ENCODE measurements at regions not wholly inside any gene's neighbourhood (a gene's known extent, or its start where the extent isn't known, plus 50 kb on each side); places are given as distances from the start of the nearest gene placed in this dataset.

DNA sequence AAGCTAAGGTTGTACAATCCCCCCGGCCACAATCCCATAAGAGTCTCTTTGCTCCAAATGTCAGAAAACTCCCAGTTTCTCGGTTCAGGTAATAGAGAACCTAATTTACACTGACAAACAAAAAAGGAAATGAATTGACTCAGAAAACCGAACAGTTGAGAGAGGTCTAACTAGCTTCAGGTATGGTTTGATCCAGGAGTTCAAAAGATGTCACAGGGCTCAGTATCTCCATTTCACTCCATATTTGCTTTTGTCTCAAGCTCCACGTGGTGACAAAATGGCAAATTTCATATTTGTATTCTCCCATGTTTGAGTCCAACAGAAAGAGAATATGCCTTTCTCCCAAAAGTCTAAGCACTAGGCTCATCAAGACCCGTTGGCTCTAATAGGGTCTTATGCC lies 117.4 kb downstream of the AXIN2 start:
- no peak for DNase-seq (ENCODE audit: low spot score)

DNA sequence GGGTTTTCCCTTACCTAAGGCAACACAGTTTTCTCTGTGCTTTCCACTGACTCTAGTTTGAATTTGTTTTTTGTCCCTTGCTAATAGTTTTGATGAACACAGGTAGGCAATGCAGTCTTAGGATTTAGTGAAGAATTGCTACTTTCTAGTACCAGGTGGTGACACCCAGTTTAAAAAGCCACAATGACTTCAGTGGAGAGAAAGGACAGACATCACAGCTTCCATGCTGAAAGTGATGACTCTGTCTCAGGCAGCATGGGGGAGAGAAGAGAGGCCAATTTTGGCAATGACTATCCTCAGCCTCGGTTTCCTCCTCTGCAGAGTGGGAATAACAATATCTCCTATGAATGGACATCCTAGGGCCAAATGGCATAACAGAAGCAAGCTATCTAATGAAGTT lies 118.8 kb downstream of the AXIN2 start:
- DNase-seq (ENCODE audit: low spot score) = no peak

GRCh38 chr17:65442250-65442649 lies 119.2 kb downstream of the AXIN2 start:
- no peak for DNase-seq (ENCODE audit: low spot score)

- peak; percentile 16 for DNase-seq (ENCODE audit: low spot score)
Observed at GRCh38 chr17:65441053-65441605, 120.3 kb downstream of the AXIN2 start.

DNA sequence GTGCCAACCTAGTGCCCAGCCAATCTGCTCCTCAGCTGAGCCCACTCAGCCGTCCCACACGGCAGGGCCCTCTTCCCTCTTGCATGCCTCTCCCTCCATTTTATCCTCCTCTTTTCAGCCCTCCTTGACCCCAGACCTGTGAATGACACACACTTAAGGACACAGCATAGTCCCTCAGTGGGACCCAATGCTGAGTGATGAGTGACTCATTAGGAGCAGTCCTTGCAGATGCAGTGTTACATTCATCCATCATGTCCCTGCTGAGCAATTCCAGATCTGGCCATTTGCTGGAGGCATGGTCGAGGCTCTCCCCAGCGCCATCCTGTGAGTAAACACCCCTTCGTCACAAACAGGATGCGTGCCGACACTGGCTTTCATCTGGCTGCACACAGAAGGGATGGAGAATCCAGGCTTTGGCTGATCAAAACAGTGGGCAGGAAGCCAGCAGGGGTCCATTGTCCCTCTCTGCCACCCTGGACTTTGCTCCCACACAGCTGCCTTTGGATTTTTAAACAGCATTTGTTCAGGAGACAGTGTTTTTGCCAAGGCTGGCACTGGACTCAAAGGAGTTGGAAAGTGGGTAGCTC lies 122.6 kb downstream of the AXIN2 start:
- peak; percentile 74 for DNase-seq (ENCODE audit: low spot score)

DNA sequence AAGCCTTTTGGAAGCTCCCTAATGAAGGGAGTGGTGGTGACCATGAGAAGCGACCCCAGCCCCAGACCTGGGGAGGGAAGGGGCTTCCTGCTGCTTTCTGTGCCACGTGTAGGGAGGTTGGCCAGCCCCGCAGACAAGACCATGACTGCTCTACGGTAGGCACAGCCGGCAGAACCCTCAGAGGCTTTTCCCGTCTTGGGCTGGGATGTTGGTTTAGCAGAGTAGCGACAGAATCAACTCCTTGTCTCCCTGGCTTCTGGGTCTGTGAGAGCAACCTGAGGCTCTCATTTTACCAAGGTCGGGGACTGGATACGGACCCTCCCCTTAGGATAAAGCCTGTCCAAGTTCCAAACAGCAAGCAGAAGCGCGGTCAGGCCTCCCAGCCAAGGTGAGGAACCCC lies 123.3 kb downstream of the AXIN2 start:
- DNase-seq (ENCODE audit: low spot score) = no peak

DNA sequence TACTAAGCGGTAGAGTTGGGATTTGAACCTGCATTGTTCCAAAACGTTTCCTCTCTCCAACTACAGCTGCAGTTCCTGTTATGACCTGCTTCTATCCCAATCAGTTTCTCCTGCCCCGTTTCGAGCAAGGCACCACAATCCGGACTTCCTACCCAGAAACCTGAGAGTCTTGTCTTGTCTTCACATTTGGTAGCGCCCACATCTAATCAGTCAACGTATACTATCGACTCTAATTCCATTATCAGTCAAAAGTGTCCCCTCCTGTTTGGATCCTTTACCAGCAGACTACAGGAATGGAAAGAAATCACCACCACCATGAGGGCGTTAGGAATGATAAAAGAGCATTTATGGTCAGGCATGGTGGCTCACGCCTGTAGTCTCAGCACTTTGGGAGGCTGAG lies 124.6 kb downstream of the AXIN2 start:
- no peak for DNase-seq (ENCODE audit: low spot score)

- peak; percentile 70 for DNase-seq (ENCODE audit: low spot score)
Observed at GRCh38 chr17:65434878-65435277, 126.6 kb downstream of the AXIN2 start.

DNA sequence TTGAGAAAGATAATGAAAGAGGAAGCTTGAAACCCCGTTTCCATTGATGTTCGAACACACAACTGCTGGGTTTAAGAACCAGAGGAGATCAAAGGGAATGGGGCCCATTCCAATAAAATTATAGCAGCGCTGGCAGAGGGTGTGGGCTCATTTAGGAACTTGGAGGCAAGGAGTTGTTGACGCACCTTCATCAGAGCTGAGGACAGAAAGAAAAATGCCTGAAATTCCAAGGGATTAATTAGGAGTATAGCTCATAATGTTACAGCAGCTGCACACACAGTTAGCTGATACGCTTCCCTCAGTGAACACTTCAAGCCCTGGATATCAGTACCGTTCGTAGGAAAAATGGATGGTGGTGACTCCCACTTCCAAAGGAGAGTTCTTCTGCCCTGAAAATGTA lies 127.2 kb downstream of the AXIN2 start:
- peak; percentile 74 for DNase-seq (ENCODE audit: low spot score)

GRCh38 chr17:65433592-65433991 lies 127.9 kb downstream of the AXIN2 start:
- peak; percentile 51 for DNase-seq (ENCODE audit: low spot score)

- no peak for DNase-seq (ENCODE audit: low spot score)
Observed at GRCh38 chr17:65433157-65433556, 128.3 kb downstream of the AXIN2 start.

- no peak for DNase-seq (ENCODE audit: low spot score)
Observed at GRCh38 chr17:65431116-65431515, 130.3 kb downstream of the AXIN2 start.

DNA sequence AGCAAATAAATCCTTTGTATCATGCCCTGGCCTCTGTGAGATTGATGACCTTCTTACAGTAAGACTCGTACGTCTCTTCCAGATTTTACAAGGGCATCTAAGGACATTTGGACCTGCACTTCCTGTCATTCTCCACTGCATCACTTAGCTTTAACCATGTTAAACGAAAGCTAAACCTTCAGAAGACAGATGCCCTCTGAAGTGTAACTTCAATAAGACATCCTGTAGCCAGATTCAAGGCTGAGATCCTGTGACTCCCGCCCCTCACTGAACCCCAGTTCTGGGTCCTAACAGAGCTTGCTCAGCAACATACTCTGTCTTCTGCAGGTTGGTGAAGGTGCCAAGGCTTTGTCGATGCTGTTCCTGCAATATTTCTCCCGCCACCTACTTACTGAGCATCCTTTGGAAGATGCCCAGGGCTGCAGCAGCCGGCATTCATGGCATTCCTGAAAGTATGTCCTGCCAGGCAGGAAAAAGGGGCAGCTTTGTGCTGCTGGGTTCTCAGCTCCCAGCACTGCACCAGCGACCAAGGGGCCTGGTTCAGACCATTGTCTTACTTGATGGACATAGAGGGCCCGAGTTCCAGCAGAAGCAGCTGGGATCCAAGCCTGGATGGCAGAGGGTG lies 131.1 kb downstream of the AXIN2 start:
- DNase-seq (ENCODE audit: low spot score) = no peak

DNA sequence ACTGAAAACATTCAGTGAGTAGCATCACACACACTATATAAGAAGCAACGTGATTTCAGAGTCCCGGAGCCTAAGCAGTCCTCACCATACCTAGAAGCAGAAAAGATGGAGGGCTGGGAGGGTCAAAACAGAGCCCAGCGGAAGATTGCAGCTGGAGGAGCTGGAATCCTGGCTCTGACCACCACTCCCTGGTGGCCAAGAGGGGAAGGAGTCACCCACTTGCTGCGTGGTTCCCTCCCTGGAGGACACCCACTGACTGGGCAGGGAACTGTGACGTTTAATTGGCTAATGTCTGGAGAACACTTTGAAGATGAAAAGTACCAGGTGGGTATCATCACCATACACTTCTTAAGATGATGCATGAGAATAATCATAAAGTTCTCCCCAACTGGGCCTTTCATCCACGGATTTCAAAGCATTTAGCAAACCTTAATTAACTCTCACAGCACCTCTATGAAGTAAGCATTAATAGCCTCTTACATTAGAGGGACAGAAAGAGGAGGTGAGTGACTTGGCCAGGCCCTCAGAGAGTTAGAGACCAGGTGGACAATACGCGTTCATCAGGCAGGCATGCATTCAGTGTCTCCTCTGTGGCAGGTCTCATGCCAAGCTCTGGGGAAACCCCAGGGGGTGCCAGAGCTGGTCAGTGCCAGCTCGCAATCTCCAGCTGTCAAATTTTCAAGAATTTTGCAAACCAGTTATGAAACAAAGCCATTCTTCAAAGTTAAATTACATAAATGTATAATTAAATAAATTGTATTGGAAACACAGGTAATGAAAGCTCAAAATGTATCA lies 137.9 kb downstream of the AXIN2 start:
- DNase-seq (ENCODE audit: low spot score) = no peak

GRCh38 chr17:65418622-65419021 lies 142.8 kb downstream of the AXIN2 start:
- DNase-seq (ENCODE audit: low spot score) = no peak

GRCh38 chr17:65417406-65418221 lies 143.8 kb downstream of the AXIN2 start:
- DNase-seq (ENCODE audit: low spot score) = no peak

DNA sequence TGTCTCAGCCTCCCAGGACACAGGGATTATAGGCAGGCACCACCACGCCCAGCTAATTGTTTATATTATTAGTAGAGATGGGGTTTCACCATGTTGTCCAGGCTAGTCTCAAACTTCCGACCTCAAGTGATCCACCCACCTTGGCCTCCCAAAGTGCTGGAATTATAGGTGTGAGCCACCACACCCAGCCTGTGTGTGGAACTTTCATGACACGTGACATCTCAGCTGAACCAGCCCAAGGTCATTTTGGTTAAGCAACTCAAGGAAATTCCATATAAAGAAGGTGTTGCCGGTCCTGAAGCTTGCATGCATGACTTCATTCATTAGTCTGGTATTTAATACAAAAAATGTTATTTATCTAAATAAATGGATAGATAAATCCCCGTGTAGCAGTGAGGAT lies 145.5 kb downstream of the AXIN2 start:
- no peak for DNase-seq (ENCODE audit: low spot score)

DNA sequence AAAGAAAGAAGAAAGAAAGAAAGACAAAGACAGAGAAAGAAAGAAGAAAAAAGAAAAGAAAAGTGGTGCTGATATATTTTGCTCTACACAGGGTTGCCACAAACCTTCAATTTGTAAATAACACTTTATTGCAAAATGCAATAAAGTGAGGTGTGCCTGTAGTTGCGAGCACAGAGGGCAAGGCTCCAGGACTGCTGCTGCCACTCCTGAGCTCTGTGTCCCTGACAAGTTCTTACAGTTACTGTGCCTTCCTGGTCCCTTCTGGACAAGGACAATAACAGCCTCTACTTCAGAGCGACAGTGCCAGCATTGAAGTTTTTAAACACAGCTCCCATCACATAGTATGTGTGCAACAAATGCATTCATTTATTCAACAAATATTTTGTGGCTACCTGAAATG lies 148.1 kb downstream of the AXIN2 start:
- no peak for DNase-seq (ENCODE audit: low spot score)

- DNase-seq (ENCODE audit: low spot score) = no peak
Observed at GRCh38 chr17:65409381-65409780, 152.1 kb downstream of the AXIN2 start.

- DNase-seq (ENCODE audit: low spot score) = no peak
Observed at GRCh38 chr17:65408050-65408449, 153.4 kb downstream of the AXIN2 start.

DNA sequence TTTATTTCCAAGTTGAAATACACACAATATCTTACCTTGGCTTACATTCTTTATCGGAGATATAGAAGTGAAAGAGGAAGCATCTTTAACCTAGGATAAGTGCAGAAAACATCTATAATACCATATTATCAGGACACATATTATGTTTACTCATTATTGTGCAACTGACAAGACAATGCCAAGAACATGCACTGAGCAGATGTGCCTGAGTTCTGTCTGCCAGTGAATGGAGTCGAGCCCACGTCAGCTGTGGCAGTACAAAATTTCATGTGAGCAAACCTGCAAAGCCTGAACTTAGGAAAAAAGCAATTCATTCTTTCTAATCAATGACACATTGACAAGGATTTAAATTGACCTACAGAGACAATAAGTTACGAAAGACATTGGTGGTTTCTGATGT lies 154.4 kb downstream of the AXIN2 start:
- DNase-seq (ENCODE audit: low spot score) = no peak

- DNase-seq (ENCODE audit: low spot score) = no peak
Observed at GRCh38 chr17:65406552-65406951, 154.9 kb downstream of the AXIN2 start.

Data from A172 (cell line).